H9 (cell line): ENCODE measurements at regions not wholly inside any gene's neighbourhood (a gene's known extent, or its start where the extent isn't known, plus 50 kb on each side); places are given as distances from the start of the nearest gene placed in this dataset.

Source experiments
- DNase-seq: peaks from one replicate; pipeline ENCODE4 v3.0.0-alpha.2; 2017
- H2AFZ ChIP-seq: one replicate; pipeline ENCODE4 v1.6.1; 2013; ENCODE audit warnings: mild to moderate bottlenecking, low read length, control low read depth, moderate library complexity
- H2AK5ac ChIP-seq: 2 replicates; pipeline ENCODE4 v1.6.1; 2013; ENCODE audit warnings: low read length, control low read depth, mixed read lengths; ENCODE audit not compliant: insufficient read length
- H2BK120ac ChIP-seq: one replicate; pipeline ENCODE4 v1.6.1; 2013; ENCODE audit warnings: low read depth, mild to moderate bottlenecking, low read length, control low read depth, inconsistent platforms; ENCODE audit not compliant: poor library complexity, severe bottlenecking
- H2BK12ac ChIP-seq: 2 replicates; pipeline ENCODE4 v1.6.1; 2013; ENCODE audit warnings: low read length, control low read depth, mixed read lengths, low read depth; ENCODE audit not compliant: insufficient read length
- H2BK15ac ChIP-seq: 2 replicates; pipeline ENCODE4 v1.6.1; 2013; ENCODE audit warnings: low read depth, low read length, control low read depth
- H2BK20ac ChIP-seq: one replicate; pipeline ENCODE4 v1.6.1; 2013; ENCODE audit warnings: low read depth, mild to moderate bottlenecking, low read length, control low read depth, inconsistent platforms; ENCODE audit not compliant: poor library complexity, severe bottlenecking
- H2BK5ac ChIP-seq: 2 replicates; pipeline ENCODE4 v1.6.1; 2013; ENCODE audit warnings: low read length, control low read depth, mixed read lengths; ENCODE audit not compliant: insufficient read length
- H3K14ac ChIP-seq: 2 replicates; pipeline ENCODE4 v1.6.1; 2013; ENCODE audit warnings: low read length, control low read depth; ENCODE audit not compliant: insufficient read depth
- H3K18ac ChIP-seq: 2 replicates; pipeline ENCODE4 v1.6.1; 2013; ENCODE audit warnings: low read depth, mild to moderate bottlenecking, mixed read lengths, low read length, control low read depth; ENCODE audit not compliant: insufficient read length
- H3K23ac ChIP-seq: 2 replicates; pipeline ENCODE4 v1.6.1; 2013; ENCODE audit warnings: low read length, control low read depth, mixed read lengths, low read depth; ENCODE audit not compliant: insufficient read length
- H3K23me2 ChIP-seq: 2 replicates; pipeline ENCODE4 v1.6.1; 2013; ENCODE audit warnings: low read depth, mild to moderate bottlenecking, mixed read lengths, low read length, control low read depth; ENCODE audit not compliant: insufficient read length, poor library complexity, severe bottlenecking
- H3K27ac ChIP-seq: 2 replicates; pipeline ENCODE4 v1.5.1; 2013; ENCODE audit warnings: low read length, control low read depth, mixed read lengths, low read depth; ENCODE audit not compliant: insufficient read length
- H3K27me3 ChIP-seq: 2 replicates; pipeline ENCODE4 v1.6.1; 2013; ENCODE audit warnings: low read length, control low read depth, inconsistent platforms; ENCODE audit not compliant: insufficient read depth
- H3K4ac ChIP-seq: 2 replicates; pipeline ENCODE4 v1.6.1; 2013; ENCODE audit warnings: low read depth, mild to moderate bottlenecking, control low read depth, inconsistent platforms, low read length, moderate library complexity
- H3K4me1 ChIP-seq: 2 replicates; pipeline ENCODE4 v1.6.1; 2013; ENCODE audit warnings: low read length, control low read depth, inconsistent platforms; ENCODE audit not compliant: insufficient read depth
- H3K4me2 ChIP-seq: 2 replicates; pipeline ENCODE4 v1.6.1; 2013; ENCODE audit warnings: low read length, control low read depth, mixed read lengths; ENCODE audit not compliant: insufficient read length, insufficient read depth
- H3K56ac ChIP-seq: 2 replicates; pipeline ENCODE4 v1.6.1; 2013; ENCODE audit warnings: low read depth, mild to moderate bottlenecking, mixed read lengths, low read length, control low read depth; ENCODE audit not compliant: insufficient read length
- H3K79me1 ChIP-seq: 2 replicates; pipeline ENCODE4 v1.6.1; 2013; ENCODE audit warnings: low read depth, mild to moderate bottlenecking, moderate library complexity, low read length, control low read depth, inconsistent platforms; ENCODE audit not compliant: insufficient read depth, poor library complexity, severe bottlenecking
- H3K79me2 ChIP-seq: 2 replicates; pipeline ENCODE4 v1.6.1; 2013; ENCODE audit warnings: low read length, control low read depth, inconsistent platforms; ENCODE audit not compliant: insufficient read depth
- H3K9ac ChIP-seq: 2 replicates; pipeline ENCODE4 v1.6.1; 2013; ENCODE audit warnings: low read length, control low read depth, mixed read lengths; ENCODE audit not compliant: insufficient read length; ENCODE audit errors: extremely low read depth
- H3K9me3 ChIP-seq: one replicate; pipeline ENCODE4 v1.6.1; 2013; ENCODE audit warnings: low read depth, low read length, inconsistent platforms; ENCODE audit not compliant: control insufficient read depth
- H3T11ph ChIP-seq: one replicate; pipeline ENCODE4 v1.6.1; 2013; ENCODE audit warnings: mild to moderate bottlenecking, low read length, control low read depth, inconsistent platforms
- H4K20me1 ChIP-seq: one replicate; pipeline ENCODE4 v1.6.1; 2013; ENCODE audit not compliant: control insufficient read depth, insufficient read length, insufficient read depth
- H4K5ac ChIP-seq: 2 replicates; pipeline ENCODE4 v1.6.1; 2013; ENCODE audit warnings: low read depth, mild to moderate bottlenecking, mixed read lengths, low read length, control low read depth; ENCODE audit not compliant: insufficient read length
- H4K8ac ChIP-seq: replicated peaks from 2 replicates; pipeline ENCODE4 v1.6.1; 2013; ENCODE audit warnings: low read length, control low read depth, mixed read lengths, low read depth; ENCODE audit not compliant: insufficient read length
- H4K91ac ChIP-seq: 2 replicates; pipeline ENCODE4 v1.6.1; 2013; ENCODE audit warnings: low read depth, mild to moderate bottlenecking, moderate library complexity, mixed read lengths, low read length, control low read depth; ENCODE audit not compliant: insufficient read length
- H3K27ac Mint-ChIP-seq, 3 experiments: 2 replicates in 2 of 3; 3 replicates in 1 of 3; pipeline ENCODE4 v1.8.0; 2020 to 2021; ENCODE audit warnings: mixed read lengths in 3 of 3, mild to moderate bottlenecking in 1 of 3, moderate library complexity in 1 of 3
- H3K27me3 Mint-ChIP-seq: 2 replicates; pipeline ENCODE4 v1.8.0; 2021; ENCODE audit warnings: low read depth, mild to moderate bottlenecking, moderate library complexity, mixed read lengths
- H3K36me3 Mint-ChIP-seq, 3 experiments: 2 replicates in 2 of 3; 3 replicates in 1 of 3; pipeline ENCODE4 v1.8.0; 2020 to 2021; ENCODE audit warnings: low read depth in 3 of 3, mixed read lengths in 3 of 3; ENCODE audit not compliant: insufficient read depth in 1 of 3
- H3K4me1 Mint-ChIP-seq, 2 experiments: 2 replicates each; pipeline ENCODE4 v1.8.0; 2020; ENCODE audit warnings: mixed read lengths in 2 of 2
- H3K4me3 Mint-ChIP-seq, 2 experiments: 2 replicates in 1 of 2; 3 replicates in 1 of 2; pipeline ENCODE4 v1.8.0; 2020 to 2021; ENCODE audit warnings: mild to moderate bottlenecking in 2 of 2, mixed read lengths in 2 of 2, moderate library complexity in 1 of 2
- H3K9me3 Mint-ChIP-seq, 2 experiments: 2 replicates in 1 of 2; 3 replicates in 1 of 2; pipeline ENCODE4 v1.8.0; 2020; ENCODE audit warnings: mild to moderate bottlenecking in 2 of 2, mixed read lengths in 2 of 2, moderate library complexity in 1 of 2
- CTCF ChIP-seq: fragments of 200-600 bp; sonication (generic); conservative IDR thresholded peaks from 3 replicates; pipeline ENCODE4 v1.8.0; 2021; ENCODE audit warnings: antibody characterized with exemption, mild to moderate bottlenecking
- WGBS: extraction: QIAGEN DNeasy Blood & Tissue Kit; methylation state at CpG from one replicate; pipeline ENCODE4 v1.1.7; 2013; ENCODE audit warnings: missing lambda C conversion rate, low lambda C conversion rate, mixed read lengths; ENCODE audit not compliant: insufficient read length; ENCODE audit errors: extremely low coverage; 5-methylcytosine and 5-hydroxymethylcytosine counted together

DNA sequence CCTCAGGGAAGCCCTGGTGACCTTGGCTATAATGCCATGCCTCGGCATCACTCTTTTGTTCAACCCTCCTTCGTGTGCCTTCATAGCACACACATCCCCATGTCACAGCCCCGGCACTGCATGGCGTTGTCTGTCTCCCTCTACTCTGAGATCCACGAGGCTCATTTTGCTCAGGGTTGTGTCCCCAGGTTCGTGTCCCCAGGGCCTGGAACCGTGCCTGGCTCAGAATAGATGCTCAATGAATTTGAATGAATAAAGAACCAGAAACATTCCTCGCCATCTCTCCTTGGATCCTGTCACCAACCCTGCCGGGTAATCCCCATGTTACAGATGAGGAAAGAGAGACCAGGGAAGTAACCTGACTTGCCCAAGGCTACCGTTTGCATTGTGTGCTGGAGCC lies 177.3 kb downstream of the PTPRU start:
- Histone ChIP-seq H3K14ac (no peak overlapping the region; the same call in 1 of the 2 replicates), H3K4ac (no peak overlapping the region), H3T11ph (no peak overlapping the region), H3K27ac (no peak overlapping the region), H2BK12ac (no peak overlapping the region), H4K91ac (no peak overlapping the region), H3K9ac (no peak overlapping the region), H2BK120ac (no peak overlapping the region), H4K8ac (no peak overlapping the region), H3K18ac (no peak overlapping the region), H2AK5ac (no peak overlapping the region), H3K79me2 (no peaks in the 10 kb centered on the region), H3K27me3 (no peaks in the 10 kb centered on the region), H3K9me3 (no peaks in the 10 kb centered on the region), H4K5ac (no peak overlapping the region), H3K56ac (no peak overlapping the region), H3K79me1 (no peaks in the 10 kb centered on the region), H3K23ac (no peak overlapping the region), H3K4me2 (no peak overlapping the region), H2AFZ (no peak overlapping the region), H3K23me2 (no peaks in the 10 kb centered on the region), H3K4me1 (no peaks in the 10 kb centered on the region; the same call in 1 of the 2 replicates), H2BK5ac (no peak overlapping the region), H2BK20ac (no peak overlapping the region), H4K20me1 (no peaks in the 10 kb centered on the region), H2BK15ac (no peak overlapping the region)
- Mint-ChIP-seq H3K4me3 (no peak overlapping the region), H3K27me3 (peaks cover 3% of the 10 kb centered on the region), H3K36me3 (no peaks in the 10 kb centered on the region), H3K9me3 (no peaks in the 10 kb centered on the region; a peak in 1 of 5 replicates), H3K27ac (no peak overlapping the region), H3K4me1 (peaks cover 18 to 43% of the 10 kb centered on the region in 2 experiments)
- WGBS = no CpG with 5 or more reads among the region's 10 CpGs
- no peak for DNase-seq
- TF ChIP-seq CTCF = no peak
